ENCODE measurements at regions not wholly inside any gene's neighbourhood (a gene's known extent, or its start where the extent isn't known, plus 50 kb on each side); places are given as distances from the start of the nearest gene placed in this dataset.

DNA sequence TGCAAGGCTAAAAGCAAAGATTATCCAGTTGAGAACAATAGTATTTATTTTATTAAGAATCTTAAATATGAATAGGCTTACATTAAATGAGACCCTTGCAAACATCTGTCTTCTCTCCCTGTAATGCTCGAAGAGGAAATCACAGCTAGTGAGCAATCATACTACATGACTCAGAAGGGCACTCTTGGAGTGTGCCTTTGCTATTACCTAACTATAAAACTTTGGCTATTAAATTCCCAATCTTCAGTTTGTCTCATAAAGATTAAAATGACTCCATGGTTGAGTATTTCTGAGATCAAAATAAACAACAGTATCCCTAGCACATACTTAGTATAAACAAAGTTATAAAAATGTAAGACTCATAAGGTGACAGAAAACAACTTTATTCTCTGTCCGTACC lies 296.9 kb downstream of the KCNJ3 start:
- DNase-seq (ENCODE audit: low read depth): no peak
- no peak overlapping the region for H3K4me3 ChIP-seq (ENCODE audit: control insufficient read depth, low read depth, low read length)
- TF ChIP-seq, protein P1, sequence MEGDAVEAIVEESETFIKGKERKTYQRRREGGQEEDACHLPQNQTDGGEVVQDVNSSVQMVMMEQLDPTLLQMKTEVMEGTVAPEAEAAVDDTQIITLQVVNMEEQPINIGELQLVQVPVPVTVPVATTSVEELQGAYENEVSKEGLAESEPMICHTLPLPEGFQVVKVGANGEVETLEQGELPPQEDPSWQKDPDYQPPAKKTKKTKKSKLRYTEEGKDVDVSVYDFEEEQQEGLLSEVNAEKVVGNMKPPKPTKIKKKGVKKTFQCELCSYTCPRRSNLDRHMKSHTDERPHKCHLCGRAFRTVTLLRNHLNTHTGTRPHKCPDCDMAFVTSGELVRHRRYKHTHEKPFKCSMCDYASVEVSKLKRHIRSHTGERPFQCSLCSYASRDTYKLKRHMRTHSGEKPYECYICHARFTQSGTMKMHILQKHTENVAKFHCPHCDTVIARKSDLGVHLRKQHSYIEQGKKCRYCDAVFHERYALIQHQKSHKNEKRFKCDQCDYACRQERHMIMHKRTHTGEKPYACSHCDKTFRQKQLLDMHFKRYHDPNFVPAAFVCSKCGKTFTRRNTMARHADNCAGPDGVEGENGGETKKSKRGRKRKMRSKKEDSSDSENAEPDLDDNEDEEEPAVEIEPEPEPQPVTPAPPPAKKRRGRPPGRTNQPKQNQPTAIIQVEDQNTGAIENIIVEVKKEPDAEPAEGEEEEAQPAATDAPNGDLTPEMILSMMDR (IDR thresholded peaks at IDR 0.05; ENCODE audit: control insufficient read depth, insufficient read depth, low read depth, low read length, missing control alignments): no peak

DNA sequence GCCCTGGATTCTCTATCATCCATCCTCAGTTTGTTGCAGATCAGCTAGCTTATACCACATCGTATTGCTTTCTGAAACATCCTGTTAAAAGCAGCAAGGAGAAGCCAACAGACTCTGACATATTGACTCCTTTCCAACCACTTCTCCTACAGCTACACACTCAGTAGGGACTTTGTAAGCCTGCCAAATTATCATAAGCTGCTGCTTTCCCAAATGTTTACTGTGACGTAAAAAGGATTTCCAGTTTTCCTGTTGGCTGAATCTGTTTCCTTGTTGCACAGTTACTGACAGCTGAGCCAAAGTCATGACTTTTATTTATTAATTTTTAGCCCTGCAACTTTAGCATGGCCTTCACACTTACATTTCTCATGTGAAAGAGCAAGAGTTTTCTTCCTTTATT lies 294.3 kb downstream of the KCNJ3 start:
- no peak for DNase-seq (ENCODE audit: low read depth)

DNA sequence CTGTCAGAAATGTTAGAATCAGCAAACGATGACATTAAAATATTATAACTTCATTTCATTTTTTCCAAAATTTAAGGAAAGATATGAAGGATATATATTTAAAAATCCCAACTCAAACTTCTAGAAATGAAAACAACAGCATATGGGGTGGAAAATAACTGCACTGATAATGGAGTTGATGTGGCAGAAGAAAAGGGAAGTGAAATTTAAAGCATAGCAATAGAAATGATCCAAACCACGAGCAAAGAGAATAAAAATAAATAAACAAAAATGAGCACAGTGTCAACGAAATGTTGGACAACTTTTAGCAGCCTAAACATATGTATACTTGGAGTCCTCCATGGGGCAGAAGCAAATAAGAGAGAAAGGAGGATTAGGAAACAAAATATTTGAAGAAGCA lies 280.2 kb downstream of the KCNJ3 start:
- no peak overlapping the region for H3K4me3 ChIP-seq (ENCODE audit: control insufficient read depth, low read depth, low read length)
- no peak for DNase-seq (ENCODE audit: low read depth)
- TF ChIP-seq, protein P1 (IDR thresholded peaks at IDR 0.05; ENCODE audit: control insufficient read depth, insufficient read depth, low read depth, low read length, missing control alignments): no peak

More for the DNA sequence above, 294.3 kb downstream of the KCNJ3 start:
- H3K4me3 ChIP-seq (ENCODE audit: control insufficient read depth, low read depth, low read length): no peak overlapping the region
- TF ChIP-seq, protein P1 (IDR thresholded peaks at IDR 0.05; ENCODE audit: control insufficient read depth, insufficient read depth, low read depth, low read length, missing control alignments): no peak

DNA sequence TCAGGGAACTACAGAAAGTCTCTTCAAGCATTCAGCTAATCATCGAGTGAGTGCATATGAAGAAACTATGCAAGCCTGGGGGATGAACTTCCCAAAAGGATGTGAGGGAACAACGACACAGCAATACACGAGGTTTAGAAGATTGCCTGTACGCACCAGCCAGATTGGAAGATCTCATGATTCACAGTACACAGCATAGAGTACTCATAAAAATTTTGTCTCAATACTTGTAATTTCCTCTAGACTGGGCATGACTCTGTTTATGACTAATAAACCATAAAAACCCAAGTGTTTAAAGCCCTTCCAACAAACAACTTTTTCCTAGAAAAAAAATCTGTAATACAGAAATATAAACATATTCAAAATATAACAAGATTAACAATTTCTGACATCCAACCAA lies 279.7 kb downstream of the KCNJ3 start:
- TF ChIP-seq, protein P1 (IDR thresholded peaks at IDR 0.05; ENCODE audit: control insufficient read depth, insufficient read depth, low read depth, low read length, missing control alignments): no peak
- no peak overlapping the region for H3K4me3 ChIP-seq (ENCODE audit: control insufficient read depth, low read depth, low read length)
- no peak for DNase-seq (ENCODE audit: low read depth)

DNA sequence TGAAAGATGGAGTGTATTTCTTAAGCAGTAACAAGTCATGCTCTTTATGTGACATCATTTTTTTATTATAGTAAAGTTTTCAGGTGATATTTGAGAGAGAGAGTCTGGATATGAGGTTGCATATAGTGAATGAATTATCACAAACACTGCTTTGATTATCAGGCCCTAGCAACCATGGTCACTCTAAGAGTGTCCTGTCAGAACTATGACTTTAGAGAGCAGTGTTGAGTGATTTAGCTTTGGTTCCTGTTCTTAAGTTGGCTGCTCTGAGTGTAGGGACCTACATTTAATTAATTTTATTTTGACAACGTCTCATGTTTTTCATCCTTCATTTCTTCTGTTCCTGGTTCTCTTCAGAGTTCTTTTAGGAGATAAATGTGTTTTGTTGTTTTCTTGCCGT lies 275.5 kb downstream of the KCNJ3 start:
- DNase-seq (ENCODE audit: low read depth): no peak
- no peak overlapping the region for H3K4me3 ChIP-seq (ENCODE audit: control insufficient read depth, low read depth, low read length)
- TF ChIP-seq, protein P1 (IDR thresholded peaks at IDR 0.05; ENCODE audit: control insufficient read depth, insufficient read depth, low read depth, low read length, missing control alignments): no peak

DNA sequence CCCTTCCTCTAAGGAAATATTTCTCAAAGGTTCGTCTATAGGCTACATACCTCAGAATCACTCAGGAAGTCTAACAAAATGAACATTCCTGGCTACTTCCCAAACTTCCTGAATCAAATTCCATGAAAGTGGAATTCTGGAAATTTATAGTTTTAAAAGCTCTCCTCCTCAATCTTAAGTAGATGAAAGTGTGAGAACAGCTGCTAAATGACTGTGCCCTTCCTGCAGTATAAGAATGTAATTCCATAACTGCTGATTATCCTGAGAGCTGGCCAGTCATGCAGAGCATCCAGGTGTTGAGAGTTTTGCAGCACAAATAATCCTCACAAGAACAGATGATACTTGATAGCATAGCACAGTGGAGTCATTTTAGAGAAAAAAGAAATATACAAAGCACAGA lies 265.0 kb downstream of the KCNJ3 start:
- H3K4me3 ChIP-seq (ENCODE audit: control insufficient read depth, low read depth, low read length): no peak overlapping the region
- TF ChIP-seq, protein P1 (IDR thresholded peaks at IDR 0.05; ENCODE audit: control insufficient read depth, insufficient read depth, low read depth, low read length, missing control alignments): no peak
- DNase-seq (ENCODE audit: low read depth): no peak

DNA sequence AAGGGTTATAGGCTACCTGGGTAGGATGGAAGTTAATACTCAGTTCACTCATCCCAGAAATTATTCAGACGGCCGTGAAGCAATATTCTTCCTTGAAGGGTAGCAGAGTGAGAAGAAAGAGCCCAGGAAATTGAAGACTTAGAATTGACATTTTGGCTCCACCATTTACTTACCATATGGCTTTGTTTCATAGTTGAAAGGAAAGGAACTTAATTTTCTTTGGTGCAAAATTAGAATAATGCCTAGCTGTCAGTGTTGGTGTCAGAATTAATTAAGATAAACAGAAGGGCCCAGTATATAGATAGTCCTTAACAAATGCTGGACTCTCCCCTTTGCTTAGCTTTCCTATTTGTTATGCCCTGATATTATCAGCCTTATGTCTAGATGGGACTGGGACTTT lies 263.2 kb downstream of the KCNJ3 start:
- TF ChIP-seq, protein P1 (IDR thresholded peaks at IDR 0.05; ENCODE audit: control insufficient read depth, insufficient read depth, low read depth, low read length, missing control alignments): no peak
- no peak overlapping the region for H3K4me3 ChIP-seq (ENCODE audit: control insufficient read depth, low read depth, low read length)
- DNase-seq (ENCODE audit: low read depth): no peak

Data from AG09309 (cell line).